SK-N-MC (cell line): ENCODE measurements at regions not wholly inside any gene's neighbourhood (a gene's known extent, or its start where the extent isn't known, plus 50 kb on each side); places are given as distances from the start of the nearest gene placed in this dataset.
"Not testable (repeated sequence)": the region's sequence is repeated elsewhere in the genome, so short reads cannot be mapped to it uniquely, and the experiment has no call there.

Source experiments
- DNase-seq: peaks from one replicate; pipeline ENCODE4 v3.0.0-alpha.2; 2011; ENCODE audit warnings: low read depth, low spot score
- H3K27ac ChIP-seq: fragments of 200-600 bp; sonication (generic); 2 replicates; pipeline ENCODE4 v1.5.1; 2016; ENCODE audit warnings: mixed run types
- H3K36me3 ChIP-seq: fragments of 200-600 bp; sonication (generic); 2 replicates; pipeline ENCODE4 v1.6.1; 2017; ENCODE audit warnings: antibody characterized with exemption, low read length, mixed read lengths; ENCODE audit not compliant: insufficient read depth
- H3K4me3 ChIP-seq: fragments of 200-600 bp; sonication (generic); 2 replicates; pipeline ENCODE4 v1.5.1; 2016
- H3K9ac ChIP-seq: fragments of 200-600 bp; sonication (generic); 2 replicates; pipeline ENCODE4 v1.8.0; 2017; ENCODE audit warnings: mixed run types, mixed read lengths; ENCODE audit not compliant: insufficient read length
- H3K9me3 ChIP-seq: fragments of 200-600 bp; sonication (generic); 2 replicates; pipeline ENCODE4 v1.6.1; 2017; ENCODE audit warnings: low read depth, mild to moderate bottlenecking, antibody characterized with exemption, low read length, moderate library complexity, mixed read lengths
- EZH2 ChIP-seq: fragments of 200-600 bp; sonication (generic); IDR thresholded peaks from one replicate; pipeline ENCODE4 v1.6.1; 2017; ENCODE audit warnings: antibody characterized with exemption
- FOXP2 ChIP-seq: optimal IDR thresholded peaks from 2 replicates; pipeline ENCODE3; 2011; ENCODE audit warnings: mild to moderate bottlenecking, moderate library complexity; ENCODE audit not compliant: insufficient read depth; ENCODE audit errors: extremely low read length, control extremely low read depth
- POLR2AphosphoS5 ChIP-seq: IDR thresholded peaks from 2 replicates; pipeline ENCODE4 v1.6.1; 2012; ENCODE audit warnings: mild to moderate bottlenecking, low read depth, low read length, borderline replicate concordance

- Histone ChIP-seq H3K4me3 (no peak overlapping the region), H3K9me3 (no peaks in the 10 kb centered on the region), H3K36me3 (no peaks in the 10 kb centered on the region), H3K9ac (no peak overlapping the region), H3K27ac (no peak overlapping the region)
- no peak for DNase-seq
- TF ChIP-seq POLR2AphosphoS5, result no peak
- no peak for TF ChIP-seq FOXP2
- TF ChIP-seq EZH2, result no peak
Observed at GRCh38 chr1:201731592-201731991, 97.4 kb upstream of the IPO9 start.

GRCh38 chr1:201732351-201732750, 96.6 kb upstream of the IPO9 start:
- Histone ChIP-seq H3K9ac (no peak overlapping the region), H3K4me3 (no peak overlapping the region), H3K27ac (no peak overlapping the region), H3K9me3 (no peaks in the 10 kb centered on the region), H3K36me3 (no peaks in the 10 kb centered on the region)
- no peak for DNase-seq
- no peak for TF ChIP-seq POLR2AphosphoS5
- no peak for TF ChIP-seq EZH2
- TF ChIP-seq FOXP2, result no peak

DNA sequence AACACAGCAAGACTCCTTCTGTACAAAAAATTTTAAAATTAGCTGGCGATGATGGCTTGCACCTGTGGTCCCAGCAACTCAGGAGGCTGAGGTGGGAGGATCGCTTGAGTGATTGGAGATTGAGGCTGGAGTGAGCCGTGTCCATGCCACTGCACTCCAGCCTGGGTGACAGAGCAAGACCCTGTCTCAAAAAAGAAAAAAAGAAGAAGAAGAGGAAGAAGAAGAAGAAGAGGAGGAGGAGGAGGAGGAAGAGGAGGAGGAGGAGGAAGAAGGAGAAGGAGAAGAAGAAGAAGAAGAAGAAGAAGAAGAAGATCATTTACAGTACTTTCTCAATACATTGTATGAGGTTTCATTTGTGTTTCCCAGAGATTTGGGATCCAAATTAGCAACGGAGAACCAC, 94.7 kb upstream of the IPO9 start:
- not testable (repeated sequence) for H3K9me3 ChIP-seq, H3K4me3 ChIP-seq, H3K9ac ChIP-seq, H3K27ac ChIP-seq, H3K36me3 ChIP-seq, DNase-seq

DNA sequence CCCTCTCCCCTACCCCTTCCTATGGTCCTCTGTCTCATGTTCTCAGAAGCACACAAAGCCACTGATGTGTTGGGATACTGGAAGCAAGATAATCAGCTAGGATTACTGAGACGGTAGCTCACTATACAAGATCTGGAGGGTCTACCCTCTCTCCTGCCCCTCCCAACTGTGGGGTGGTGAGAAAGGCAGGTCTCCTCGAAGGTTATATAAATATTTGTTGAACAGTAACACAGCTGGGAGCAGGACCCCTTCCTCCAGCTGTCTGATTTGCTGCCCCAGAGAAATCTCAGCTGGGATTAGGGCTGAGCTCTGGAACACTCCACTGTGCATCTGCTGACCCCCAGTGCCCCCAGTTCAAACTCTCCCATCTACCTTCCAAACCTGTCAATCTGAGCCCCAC, 94.2 kb upstream of the IPO9 start:
- H3K9me3 ChIP-seq, result no peaks in the 10 kb centered on the region
- no peak overlapping the region for H3K9ac ChIP-seq
- TF ChIP-seq POLR2AphosphoS5, result no peak
- TF ChIP-seq FOXP2, result no peak
- no peak for TF ChIP-seq EZH2
- no peak overlapping the region for H3K27ac ChIP-seq
- H3K36me3 ChIP-seq, result no peaks in the 10 kb centered on the region
- DNase-seq, result no peak
- no peak overlapping the region for H3K4me3 ChIP-seq

DNA sequence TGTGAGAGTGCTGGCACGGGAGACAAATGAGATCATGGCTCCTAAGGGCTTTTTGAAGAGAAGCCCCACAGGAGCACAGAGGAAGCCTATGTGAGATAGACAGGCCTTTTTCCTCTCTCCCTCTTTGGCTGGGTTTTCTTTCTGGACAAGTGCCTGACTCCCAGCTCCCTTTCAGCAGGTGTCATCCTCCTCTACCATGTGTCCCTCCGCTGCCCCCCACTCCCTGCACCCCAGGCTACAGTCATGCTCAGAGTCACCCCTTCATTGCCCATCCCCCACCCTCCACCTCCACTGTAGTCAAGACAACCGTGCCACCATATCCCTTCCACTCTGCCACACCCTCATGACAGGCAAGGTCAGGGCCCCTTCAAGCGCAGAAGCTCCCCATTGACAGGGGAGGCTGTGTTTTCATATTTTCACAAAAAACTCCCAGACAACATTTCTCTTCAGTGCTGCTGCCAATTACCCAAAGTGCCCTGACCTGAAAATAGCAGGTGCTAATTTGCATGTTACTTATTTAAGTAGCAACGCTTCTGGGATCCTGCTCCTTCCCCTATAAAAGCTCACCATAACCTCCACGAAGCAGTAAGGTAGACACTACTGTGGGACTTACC, 92.1 kb upstream of the IPO9 start:
- Histone ChIP-seq H3K27ac (peak overlapping the region; percentile 47; the same call in 1 of the 2 replicates), H3K9me3 (no peaks in the 10 kb centered on the region), H3K9ac (no peak overlapping the region), H3K4me3 (no peak overlapping the region), H3K36me3 (no peaks in the 10 kb centered on the region)
- DNase-seq, result no peak
- no peak for TF ChIP-seq EZH2
- TF ChIP-seq FOXP2, result no peak
- TF ChIP-seq POLR2AphosphoS5, result no peak

DNA sequence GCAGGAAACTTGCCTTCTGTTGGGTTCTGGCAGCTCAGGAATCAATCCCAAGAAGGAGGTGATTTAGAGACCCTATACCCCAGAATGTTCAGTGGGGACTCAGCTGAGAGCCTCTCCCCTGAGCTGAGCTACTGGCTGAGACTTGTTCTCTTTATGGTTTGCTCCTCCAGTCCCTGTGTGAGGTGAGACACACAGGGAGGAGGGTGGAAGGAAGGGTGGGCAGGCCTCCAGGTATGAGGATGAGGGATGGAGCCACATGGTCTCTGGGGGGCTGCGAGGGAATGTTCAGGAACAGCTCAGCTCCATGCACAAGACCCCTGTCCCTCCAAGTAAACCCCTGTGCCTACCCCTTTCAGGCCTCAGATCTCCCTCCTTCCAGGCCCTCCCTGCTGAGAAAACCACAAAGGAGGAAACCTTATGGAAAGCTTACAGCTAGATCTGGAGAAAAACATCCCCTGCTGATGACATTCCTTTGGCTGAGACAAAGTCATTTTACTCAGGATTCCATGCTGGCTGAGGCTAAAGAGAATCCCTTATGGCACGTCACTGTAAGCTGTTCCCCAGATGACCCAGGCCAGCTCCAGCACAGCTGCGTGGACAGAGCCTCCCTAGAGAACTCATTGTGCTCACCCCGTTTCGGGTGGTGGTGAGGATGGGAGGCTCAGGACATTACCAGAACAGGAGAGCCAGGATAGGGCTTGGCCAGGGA, 91.5 kb upstream of the IPO9 start:
- peak overlapping the region; percentile 28; the same call in 1 of the 2 replicates for H3K4me3 ChIP-seq
- DNase-seq, result no peak
- no peaks in the 10 kb centered on the region for H3K9me3 ChIP-seq
- no peaks in the 10 kb centered on the region for H3K36me3 ChIP-seq
- TF ChIP-seq POLR2AphosphoS5 (no peak), FOXP2 (no peak), EZH2 (no peak)
- H3K27ac ChIP-seq, result peak overlapping the region; percentile 47
- no peak overlapping the region for H3K9ac ChIP-seq

DNA sequence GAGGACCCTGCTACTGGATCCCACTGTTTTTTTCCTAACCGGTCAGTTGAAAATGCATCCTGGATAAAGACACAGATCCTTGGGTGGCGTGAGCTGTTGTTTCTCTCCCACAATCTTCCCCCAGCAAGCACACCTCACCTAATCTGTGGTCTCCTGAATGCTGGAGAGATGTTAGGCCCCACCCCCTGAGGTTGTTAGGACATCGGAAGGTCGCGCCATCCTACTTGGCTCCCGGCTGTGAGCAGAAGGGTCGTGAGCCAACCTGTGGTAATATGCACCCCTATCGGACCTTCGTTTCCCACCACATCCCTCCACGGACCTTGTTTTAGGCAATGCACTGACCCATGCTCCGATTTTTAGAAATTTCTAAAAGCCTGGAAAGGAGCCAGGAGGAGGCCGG, 89.9 kb upstream of the IPO9 start:
- no peak overlapping the region for H3K9ac ChIP-seq
- no peak overlapping the region for H3K27ac ChIP-seq
- no peaks in the 10 kb centered on the region for H3K36me3 ChIP-seq
- no peak for TF ChIP-seq POLR2AphosphoS5
- no peak for TF ChIP-seq FOXP2
- no peak for TF ChIP-seq EZH2
- no peak overlapping the region for H3K4me3 ChIP-seq
- no peaks in the 10 kb centered on the region for H3K9me3 ChIP-seq
- DNase-seq, result no peak

DNA sequence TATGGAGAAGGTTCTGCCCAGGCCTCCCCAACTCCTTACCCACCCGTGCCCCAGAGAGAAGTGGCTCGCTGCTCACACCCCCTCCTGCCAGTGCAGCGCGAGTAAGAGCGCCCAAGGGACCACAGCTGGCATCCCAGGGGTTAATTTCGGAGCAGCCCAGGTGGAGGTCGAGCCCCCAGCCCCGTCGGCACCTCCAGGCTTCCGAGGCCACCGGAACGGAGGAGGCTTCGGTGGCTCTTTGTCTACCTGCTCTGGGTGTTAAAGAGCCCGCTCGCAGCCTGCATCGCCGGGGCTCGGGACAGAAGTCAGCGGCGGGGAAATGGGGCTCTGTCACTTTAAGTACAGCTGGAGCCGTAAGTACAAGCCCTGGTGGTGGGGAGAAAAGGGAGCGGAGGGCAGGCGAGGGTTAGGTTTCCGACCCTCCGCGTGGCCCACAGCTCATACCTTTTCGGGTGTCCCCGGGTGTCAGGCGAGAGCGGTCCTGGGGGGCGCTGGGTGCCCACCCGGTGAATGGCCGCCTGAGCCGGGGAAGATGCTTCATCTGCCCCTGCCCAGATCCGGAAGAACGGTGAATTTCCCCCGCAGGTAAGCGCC, 89.4 kb upstream of the IPO9 start:
- Histone ChIP-seq H3K36me3 (no peaks in the 10 kb centered on the region), H3K27ac (no peak overlapping the region), H3K9ac (no peak overlapping the region), H3K4me3 (no peak overlapping the region), H3K9me3 (no peaks in the 10 kb centered on the region)
- TF ChIP-seq POLR2AphosphoS5, result no peak
- no peak for TF ChIP-seq FOXP2
- no peak for TF ChIP-seq EZH2
- no peak for DNase-seq
